Hepatocyte (in vitro differentiated cells): ENCODE measurements at regions not wholly inside any gene's neighbourhood (a gene's known extent, or its start where the extent isn't known, plus 50 kb on each side); places are given as distances from the start of the nearest gene placed in this dataset.

Source experiments
- DNase-seq: peaks from one replicate; pipeline ENCODE4 v3.0.0-alpha.2; 2016; ENCODE audit warnings: low spot score
- H2AFZ ChIP-seq: fragments of 200-600 bp; sonication (generic); 2 replicates; pipeline ENCODE4 v1.6.0; 2016; ENCODE audit warnings: antibody characterized with exemption, mild to moderate bottlenecking
- H3K27ac ChIP-seq: fragments of 200-600 bp; sonication (generic); 2 replicates; pipeline ENCODE4 v1.5.1; 2016; ENCODE audit warnings: mild to moderate bottlenecking
- H3K27me3 ChIP-seq: fragments of 200-600 bp; sonication (generic); 2 replicates; pipeline ENCODE4 v1.6.1; 2016
- H3K36me3 ChIP-seq: fragments of 200-600 bp; sonication (generic); replicated peaks from 2 replicates; pipeline ENCODE4 v1.5.1; 2016; ENCODE audit warnings: low read depth; ENCODE audit not compliant: insufficient read depth
- H3K4me1 ChIP-seq: fragments of 200-600 bp; sonication (generic); 2 replicates; pipeline ENCODE4 v1.5.1; 2016; ENCODE audit warnings: mild to moderate bottlenecking, moderate library complexity; ENCODE audit not compliant: insufficient read depth
- H3K4me2 ChIP-seq: fragments of 200-600 bp; sonication (generic); 2 replicates; pipeline ENCODE4 v1.6.0; 2016
- H3K4me3 ChIP-seq: fragments of 200-600 bp; sonication (generic); 2 replicates; pipeline ENCODE4 v1.5.1; 2016; ENCODE audit warnings: mild to moderate bottlenecking
- H3K79me2 ChIP-seq: fragments of 200-600 bp; sonication (generic); 2 replicates; pipeline ENCODE4 v1.6.0; 2017; ENCODE audit warnings: mild to moderate bottlenecking
- H3K9me2 ChIP-seq: fragments of 200-600 bp; sonication (generic); replicated peaks from 2 replicates; pipeline ENCODE4 v1.6.0; 2017; ENCODE audit warnings: mild to moderate bottlenecking; ENCODE audit not compliant: insufficient read depth
- H3K9me3 ChIP-seq: fragments of 200-600 bp; sonication (generic); 2 replicates; pipeline ENCODE4 v1.5.1; 2016; ENCODE audit warnings: low read depth, mild to moderate bottlenecking
- H4K20me1 ChIP-seq: fragments of 200-600 bp; sonication (generic); 2 replicates; pipeline ENCODE4 v1.6.0; 2016; ENCODE audit warnings: mild to moderate bottlenecking; ENCODE audit not compliant: insufficient read depth, poor library complexity, severe bottlenecking
- CTCF ChIP-seq: fragments of 200-600 bp; sonication (generic); IDR thresholded peaks from 2 replicates; pipeline ENCODE4 v1.5.1; 2016; ENCODE audit warnings: antibody characterized with exemption, mild to moderate bottlenecking; ENCODE audit not compliant: poor library complexity
- EZH2 ChIP-seq: fragments of 200-600 bp; sonication (generic); IDR thresholded peaks from 2 replicates; pipeline ENCODE4 v1.6.1; 2016; ENCODE audit warnings: antibody characterized with exemption, mild to moderate bottlenecking, borderline replicate concordance
- EZH2phosphoT487 ChIP-seq: fragments of 200-600 bp; sonication (generic); IDR thresholded peaks from one replicate; pipeline ENCODE4 v1.6.1; 2018; ENCODE audit warnings: antibody characterized with exemption, mild to moderate bottlenecking, low read depth, moderate library complexity; ENCODE audit not compliant: unreplicated experiment, severe bottlenecking
- WGBS: methylation state at CpG from one replicate; pipeline ENCODE4 v1.1.6; 2016; ENCODE audit warnings: low lambda C conversion rate; ENCODE audit errors: missing lambda C conversion rate; 5-methylcytosine and 5-hydroxymethylcytosine counted together

GRCh38 chr5:39698838-39699560, 274.2 kb upstream of the DAB2 start:
- Histone ChIP-seq H3K27ac (no peak overlapping the region), H3K36me3 (no peaks in the 10 kb centered on the region), H3K9me3 (no peaks in the 10 kb centered on the region), H3K9me2 (no peaks in the 10 kb centered on the region), H3K79me2 (no peaks in the 10 kb centered on the region), H3K27me3 (no peaks in the 10 kb centered on the region), H3K4me1 (peaks cover 32% of the 10 kb centered on the region), H4K20me1 (no peaks in the 10 kb centered on the region), H3K4me2 (no peak overlapping the region), H2AFZ (no peak overlapping the region), H3K4me3 (no peak overlapping the region)
- TF ChIP-seq EZH2 (no peak), CTCF (no peak), EZH2phosphoT487 (no peak)
- 50% methylated on average over 4 of the region's 4 CpGs for WGBS
- DNase-seq: no peak

- Histone ChIP-seq H3K27me3 (no peaks in the 10 kb centered on the region), H4K20me1 (no peaks in the 10 kb centered on the region), H3K9me2 (no peaks in the 10 kb centered on the region), H3K9me3 (no peaks in the 10 kb centered on the region), H3K79me2 (no peaks in the 10 kb centered on the region), H3K36me3 (no peaks in the 10 kb centered on the region), H3K27ac (no peak overlapping the region), H3K4me3 (no peak overlapping the region), H2AFZ (no peak overlapping the region), H3K4me1 (peaks cover 32% of the 10 kb centered on the region), H3K4me2 (no peak overlapping the region)
- no peak for TF ChIP-seq EZH2
- no peak for TF ChIP-seq EZH2phosphoT487
- no peak for TF ChIP-seq CTCF
- DNase-seq: no peak
These were observed 273.1 kb upstream of the DAB2 start for GRCh38 chr5:39697881-39698280.

- no peaks in the 10 kb centered on the region for H3K27me3 ChIP-seq
- no peaks in the 10 kb centered on the region for H3K36me3 ChIP-seq
- H3K9me2 ChIP-seq: no peaks in the 10 kb centered on the region
- no peaks in the 10 kb centered on the region for H4K20me1 ChIP-seq
- H3K4me2 ChIP-seq: peak overlapping the region; percentile 15
- H3K9me3 ChIP-seq: no peaks in the 10 kb centered on the region
- H3K4me1 ChIP-seq: peaks cover 32% of the 10 kb centered on the region
- H3K4me3 ChIP-seq: no peak overlapping the region
- 7% methylated on average over 1 of the region's 1 CpG for WGBS
- DNase-seq: no peak
- H3K79me2 ChIP-seq: no peaks in the 10 kb centered on the region
- TF ChIP-seq EZH2phosphoT487: no peak
- TF ChIP-seq EZH2: no peak
- TF ChIP-seq CTCF: no peak
- H3K27ac ChIP-seq: peak overlapping the region; percentile 35
- no peak overlapping the region for H2AFZ ChIP-seq
These were observed 272.1 kb upstream of the DAB2 start for GRCh38 chr5:39696672-39697398.
